ENCODE measurements at regions not wholly inside any gene's neighbourhood (a gene's known extent, or its start where the extent isn't known, plus 50 kb on each side); places are given as distances from the start of the nearest gene placed in this dataset.

DNA sequence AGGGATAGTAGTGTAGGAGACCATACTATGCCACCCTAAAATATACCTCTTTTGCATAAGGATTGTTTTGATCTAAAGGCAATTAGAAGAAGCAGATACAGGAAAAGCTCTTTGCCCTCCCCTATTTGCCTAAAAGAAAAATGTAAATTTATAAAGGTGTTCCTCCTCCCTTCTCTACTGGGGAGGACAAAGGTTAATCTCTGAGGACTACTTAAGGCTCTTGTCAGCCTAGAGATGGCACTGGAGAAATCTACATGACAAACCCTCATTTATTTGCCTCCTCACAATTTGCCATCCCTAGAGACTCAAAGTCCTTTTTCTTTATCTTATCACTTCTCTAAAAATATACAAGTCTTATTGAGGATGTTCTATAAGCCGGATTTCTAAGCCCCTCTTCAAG is 1021.8 kb downstream of the STPG2 start:
- H3K4me3 ChIP-seq (replicated peaks in 1 of 3; ENCODE audit: insufficient read depth in 1 of 3, low read depth in 1 of 3, low read length in 3 of 3) = no peak overlapping the region
- no peak overlapping the region for H2AFZ ChIP-seq (ENCODE audit: low read depth, low read length)
- no peaks in the 10 kb centered on the region for H3K36me3 ChIP-seq (ENCODE audit: control insufficient read depth in 2 of 2, extremely low read depth in 1 of 2, insufficient read depth in 2 of 2, low read length in 2 of 2)
- no peak overlapping the region for H3K9ac ChIP-seq (replicated peaks; ENCODE audit: extremely low read depth, insufficient read depth, low read length)
- H3K79me2 ChIP-seq (ENCODE audit: control insufficient read depth, insufficient read depth, low read length) = no peaks in the 10 kb centered on the region
- intact Hi-C loops (cut with micrococcal nuclease) = loop anchor here (5.0 kb wide), 1 partner anchor 684 kb away; no protein-coding TSS in a partner anchor
- H3K27ac ChIP-seq (ENCODE audit: insufficient read depth, low read depth, low read length) = no peak overlapping the region
- H3K9me1 ChIP-seq (replicated peaks; ENCODE audit: control insufficient read depth, extremely low read depth, insufficient read depth, low read length) = no peaks in the 10 kb centered on the region
- TF ChIP-seq POLR2AphosphoS5 (IDR thresholded peaks at IDR 0.05; ENCODE audit: insufficient read depth, low read depth, low read length) (no peak), MYC (IDR thresholded peaks at IDR 0.05; ENCODE audit: low read depth, low read length) (no peak), FOS (IDR thresholded peaks at IDR 0.05; ENCODE audit: borderline replicate concordance, insufficient read depth, low read length) (no peak), GATA2 (IDR thresholded peaks at IDR 0.05; ENCODE audit: insufficient read depth, insufficient read length, low read depth, low read length) (no peak), JUN (IDR thresholded peaks at IDR 0.05; ENCODE audit: borderline replicate concordance, insufficient read depth, insufficient read length, low read depth) (no peak), POLR2A (IDR thresholded peaks at IDR 0.05; ENCODE audit: low read depth, low read length) (no peak), EZH2 (IDR thresholded peaks at IDR 0.05; ENCODE audit: borderline replicate concordance, low read depth, low read length, severe bottlenecking) (no peak)
- TF ChIP-seq, protein P1, sequence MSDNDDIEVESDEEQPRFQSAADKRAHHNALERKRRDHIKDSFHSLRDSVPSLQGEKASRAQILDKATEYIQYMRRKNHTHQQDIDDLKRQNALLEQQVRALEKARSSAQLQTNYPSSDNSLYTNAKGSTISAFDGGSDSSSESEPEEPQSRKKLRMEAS (IDR thresholded peaks at IDR 0.05; ENCODE audit: insufficient read depth, insufficient read length) = no peak
- TF ChIP-seq, protein P2, sequence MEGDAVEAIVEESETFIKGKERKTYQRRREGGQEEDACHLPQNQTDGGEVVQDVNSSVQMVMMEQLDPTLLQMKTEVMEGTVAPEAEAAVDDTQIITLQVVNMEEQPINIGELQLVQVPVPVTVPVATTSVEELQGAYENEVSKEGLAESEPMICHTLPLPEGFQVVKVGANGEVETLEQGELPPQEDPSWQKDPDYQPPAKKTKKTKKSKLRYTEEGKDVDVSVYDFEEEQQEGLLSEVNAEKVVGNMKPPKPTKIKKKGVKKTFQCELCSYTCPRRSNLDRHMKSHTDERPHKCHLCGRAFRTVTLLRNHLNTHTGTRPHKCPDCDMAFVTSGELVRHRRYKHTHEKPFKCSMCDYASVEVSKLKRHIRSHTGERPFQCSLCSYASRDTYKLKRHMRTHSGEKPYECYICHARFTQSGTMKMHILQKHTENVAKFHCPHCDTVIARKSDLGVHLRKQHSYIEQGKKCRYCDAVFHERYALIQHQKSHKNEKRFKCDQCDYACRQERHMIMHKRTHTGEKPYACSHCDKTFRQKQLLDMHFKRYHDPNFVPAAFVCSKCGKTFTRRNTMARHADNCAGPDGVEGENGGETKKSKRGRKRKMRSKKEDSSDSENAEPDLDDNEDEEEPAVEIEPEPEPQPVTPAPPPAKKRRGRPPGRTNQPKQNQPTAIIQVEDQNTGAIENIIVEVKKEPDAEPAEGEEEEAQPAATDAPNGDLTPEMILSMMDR (IDR thresholded peaks at IDR 0.05; ENCODE audit: extremely low read depth in 1 of 2, insufficient read depth in 1 of 2, low read depth in 1 of 2, low read length in 2 of 2) = no peak
- dilution Hi-C loops (cut with MboI; ENCODE audit: extremely low pct_ligation_motif_present, low sequenced_read_pairs) = no loop called here
- FAIRE-seq (no peak), DNase-seq (ENCODE audit: low read depth, low spot score) (no peak)
- H3K4me2 ChIP-seq (ENCODE audit: insufficient read depth, low read length) = no peak overlapping the region
- H4K20me1 ChIP-seq (replicated peaks; ENCODE audit: control insufficient read depth, extremely low read depth, insufficient read depth, low read length) = no peaks in the 10 kb centered on the region
- H3K4me1 ChIP-seq (ENCODE audit: control insufficient read depth, extremely low read depth, insufficient read depth, low read length) = no peaks in the 10 kb centered on the region
- H3K27me3 ChIP-seq (ENCODE audit: control insufficient read depth in 2 of 2, insufficient read depth in 2 of 2, low read length in 2 of 2) = no peaks in the 10 kb centered on the region
- no peaks in the 10 kb centered on the region for H3K9me3 ChIP-seq (replicated peaks; ENCODE audit: control insufficient read depth, insufficient read depth, low read length)
- BruUV-seq (replicated peaks) = no TSS peak
- ChIA-PET POLR2A (no interaction called here), CTCF (interaction anchor here (1.5 kb wide), 1 partner anchor 9 kb away, joined by 4 read pairs; no protein-coding TSS in a partner anchor)
